Fibroblast of lung (primary cell): ENCODE measurements at regions not wholly inside any gene's neighbourhood (a gene's known extent, or its start where the extent isn't known, plus 50 kb on each side); places are given as distances from the start of the nearest gene placed in this dataset.

Experiments
- DNase-seq, 2 donors: peaks; one replicate each; pipeline versions ENCODE4 v3.0.0 to v3.0.0-alpha.2; 2010; ENCODE audit warnings: low read depth in 2 of 2
- H2AFZ ChIP-seq: 2 replicates; pipeline ENCODE4 v1.5.1; 2012; ENCODE audit warnings: low read length, control low read depth, inconsistent platforms
- H3K27ac ChIP-seq: 2 replicates; pipeline ENCODE4 v1.5.1; 2011; ENCODE audit warnings: low read length, control low read depth; ENCODE audit not compliant: insufficient read depth
- H3K27me3 ChIP-seq: 2 replicates; pipeline ENCODE4 v1.5.1; 2011; ENCODE audit warnings: mild to moderate bottlenecking, low read length; ENCODE audit not compliant: control insufficient read depth, insufficient read depth
- H3K36me3 ChIP-seq: 2 replicates; pipeline ENCODE4 v1.5.1; 2011; ENCODE audit warnings: low read length; ENCODE audit not compliant: control insufficient read depth, insufficient read depth
- H3K4me1 ChIP-seq: 2 replicates; pipeline ENCODE4 v1.5.1; 2011; ENCODE audit warnings: low read length; ENCODE audit not compliant: control insufficient read depth, insufficient read depth; ENCODE audit errors: extremely low read depth
- H3K4me2 ChIP-seq: 2 replicates; pipeline ENCODE4 v1.5.1; 2011; ENCODE audit warnings: low read length, control low read depth; ENCODE audit not compliant: insufficient read depth; ENCODE audit errors: extremely low read depth
- H3K4me3 ChIP-seq, 4 experiments: fragments of 200-600 bp in 1 of 4; sonication (generic) in 1 of 4; replicated peaks in 1 of 4; 2 replicates each; pipeline ENCODE4 v1.5.1; 2011 to 2016; ENCODE audit warnings: low read length in 4 of 4, low read depth in 3 of 4, mild to moderate bottlenecking in 3 of 4, control low read depth in 2 of 4, inconsistent platforms in 1 of 4, mixed read lengths in 1 of 4; ENCODE audit not compliant: insufficient read depth in 1 of 4; ENCODE audit errors: control extremely low read depth in 1 of 4
- H3K79me2 ChIP-seq: 2 replicates; pipeline ENCODE4 v1.5.1; 2012; ENCODE audit warnings: mild to moderate bottlenecking, low read length, inconsistent platforms; ENCODE audit not compliant: control insufficient read depth, insufficient read depth
- H3K9ac ChIP-seq: 2 replicates; pipeline ENCODE4 v1.5.1; 2011; ENCODE audit warnings: mild to moderate bottlenecking, low read length, control low read depth; ENCODE audit not compliant: insufficient read depth
- H3K9me3 ChIP-seq: 2 replicates; pipeline ENCODE4 v1.5.1; 2012; ENCODE audit warnings: low read depth, low read length; ENCODE audit not compliant: control insufficient read depth, insufficient read depth
- H4K20me1 ChIP-seq: 2 replicates; pipeline ENCODE4 v1.5.1; 2011; ENCODE audit warnings: low read length; ENCODE audit not compliant: control insufficient read depth, insufficient read depth; ENCODE audit errors: extremely low read depth
- EZH2 ChIP-seq: IDR thresholded peaks from 2 replicates; pipeline ENCODE4 v1.5.1; 2012; ENCODE audit warnings: low read length, control low read depth, mild to moderate bottlenecking; ENCODE audit errors: missing control alignments
- TF ChIP-seq, protein P1 (sequence below), 2 donors: IDR thresholded peaks in 1 of 2; conservative IDR thresholded peaks in 1 of 2; 1 replicate in 1 of 2; 2 replicates in 1 of 2; pipeline ENCODE4 v1.5.1; 2011 to 2012; ENCODE audit warnings: low read length in 2 of 2, control low read depth in 1 of 2, inconsistent platforms in 1 of 2, low read depth in 1 of 2, mild to moderate bottlenecking in 1 of 2

DNA sequence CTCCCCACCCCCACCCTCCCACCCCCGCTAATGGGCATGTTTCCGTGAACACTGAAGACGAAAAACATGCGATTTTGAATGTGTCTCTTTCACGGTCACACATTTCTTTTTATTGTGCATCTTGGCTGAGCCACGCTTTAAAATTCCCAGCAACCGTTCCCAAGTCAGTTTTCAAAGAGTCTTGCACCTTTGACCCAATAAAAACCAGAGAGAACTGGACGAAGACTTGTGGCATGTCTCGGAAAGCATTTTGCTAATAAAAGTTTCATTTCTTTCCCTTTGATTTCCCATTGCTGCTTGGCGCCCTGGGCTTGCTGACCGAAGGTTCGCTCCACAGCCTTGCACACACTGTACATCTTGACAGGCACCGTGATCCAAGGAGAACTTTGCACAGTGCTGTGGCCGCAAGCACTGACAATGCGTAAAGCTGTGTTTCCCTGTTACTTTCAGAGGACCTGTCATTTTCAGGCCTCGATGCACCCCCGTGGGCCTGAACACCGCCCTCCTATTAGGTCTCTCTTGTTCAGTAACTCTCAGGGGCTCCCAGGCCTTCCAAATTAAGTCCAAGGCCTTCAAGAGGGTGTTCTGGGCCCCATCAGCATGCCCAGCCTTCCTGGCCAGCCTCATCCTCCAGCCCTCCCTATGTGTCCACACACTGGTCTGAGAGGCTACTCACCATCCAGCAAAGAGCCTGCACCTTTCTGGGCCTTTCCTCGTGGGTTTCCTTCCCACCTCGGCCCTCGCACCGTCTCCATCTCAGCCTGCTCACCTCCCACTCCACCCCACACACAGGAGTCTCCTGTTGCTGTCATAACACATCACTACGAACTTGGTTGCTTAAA, 63.4 kb upstream of the DIO3 start:
- Histone ChIP-seq H3K4me3 (no peak overlapping the region), H3K4me2 (no peak overlapping the region), H3K4me1 (no peaks in the 10 kb centered on the region), H3K36me3 (no peaks in the 10 kb centered on the region), H3K27ac (no peak overlapping the region), H3K27me3 (no peaks in the 10 kb centered on the region), H3K9me3 (no peaks in the 10 kb centered on the region), H3K9ac (no peak overlapping the region), H3K79me2 (no peaks in the 10 kb centered on the region), H4K20me1 (no peaks in the 10 kb centered on the region), H2AFZ (no peak overlapping the region)
- no peak for TF ChIP-seq EZH2
- TF ChIP-seq, protein P1, sequence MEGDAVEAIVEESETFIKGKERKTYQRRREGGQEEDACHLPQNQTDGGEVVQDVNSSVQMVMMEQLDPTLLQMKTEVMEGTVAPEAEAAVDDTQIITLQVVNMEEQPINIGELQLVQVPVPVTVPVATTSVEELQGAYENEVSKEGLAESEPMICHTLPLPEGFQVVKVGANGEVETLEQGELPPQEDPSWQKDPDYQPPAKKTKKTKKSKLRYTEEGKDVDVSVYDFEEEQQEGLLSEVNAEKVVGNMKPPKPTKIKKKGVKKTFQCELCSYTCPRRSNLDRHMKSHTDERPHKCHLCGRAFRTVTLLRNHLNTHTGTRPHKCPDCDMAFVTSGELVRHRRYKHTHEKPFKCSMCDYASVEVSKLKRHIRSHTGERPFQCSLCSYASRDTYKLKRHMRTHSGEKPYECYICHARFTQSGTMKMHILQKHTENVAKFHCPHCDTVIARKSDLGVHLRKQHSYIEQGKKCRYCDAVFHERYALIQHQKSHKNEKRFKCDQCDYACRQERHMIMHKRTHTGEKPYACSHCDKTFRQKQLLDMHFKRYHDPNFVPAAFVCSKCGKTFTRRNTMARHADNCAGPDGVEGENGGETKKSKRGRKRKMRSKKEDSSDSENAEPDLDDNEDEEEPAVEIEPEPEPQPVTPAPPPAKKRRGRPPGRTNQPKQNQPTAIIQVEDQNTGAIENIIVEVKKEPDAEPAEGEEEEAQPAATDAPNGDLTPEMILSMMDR (conservative IDR thresholded peaks at IDR 0.05 in 1 of 2, IDR thresholded peaks at IDR 0.05 in 1 of 2; ENCODE audit: low read depth in 1 of 2, low read length in 2 of 2), result no peak
- DNase-seq, result no peak

DNA sequence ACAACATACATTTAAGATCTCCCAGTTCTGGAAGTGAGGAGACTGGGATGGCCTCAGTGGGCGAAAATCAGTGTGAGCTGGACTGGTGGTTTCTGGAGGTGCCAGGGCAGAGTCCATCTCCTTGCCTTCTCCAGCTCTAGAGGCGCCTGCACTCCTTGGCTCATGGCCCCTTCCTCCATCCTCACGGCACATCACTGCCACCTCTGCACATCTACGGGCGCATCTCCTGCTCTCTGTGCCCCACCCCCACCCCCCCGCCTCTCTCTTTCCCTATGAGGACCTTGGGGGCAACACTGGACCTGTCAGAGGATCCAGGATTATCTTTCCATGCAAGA, 62.8 kb upstream of the DIO3 start:
- Histone ChIP-seq H3K79me2 (no peaks in the 10 kb centered on the region), H4K20me1 (no peaks in the 10 kb centered on the region), H3K9me3 (no peaks in the 10 kb centered on the region), H3K27ac (no peak overlapping the region), H3K4me1 (no peaks in the 10 kb centered on the region), H3K36me3 (no peaks in the 10 kb centered on the region), H3K4me3 (no peak overlapping the region), H3K9ac (no peak overlapping the region), H3K27me3 (no peaks in the 10 kb centered on the region), H2AFZ (no peak overlapping the region), H3K4me2 (no peak overlapping the region)
- DNase-seq, result no peak
- TF ChIP-seq EZH2, result no peak
- TF ChIP-seq, protein P1 (conservative IDR thresholded peaks at IDR 0.05 in 1 of 2, IDR thresholded peaks at IDR 0.05 in 1 of 2; ENCODE audit: low read depth in 1 of 2, low read length in 2 of 2), result no peak

- Histone ChIP-seq H3K4me1 (no peaks in the 10 kb centered on the region), H3K27ac (no peak overlapping the region), H3K27me3 (no peaks in the 10 kb centered on the region), H3K79me2 (no peaks in the 10 kb centered on the region), H4K20me1 (no peaks in the 10 kb centered on the region), H2AFZ (no peak overlapping the region), H3K9ac (no peak overlapping the region), H3K9me3 (no peaks in the 10 kb centered on the region), H3K4me2 (no peak overlapping the region), H3K4me3 (no peak overlapping the region), H3K36me3 (no peaks in the 10 kb centered on the region)
- no peak for DNase-seq
- TF ChIP-seq EZH2, result no peak
- TF ChIP-seq, protein P1 (conservative IDR thresholded peaks at IDR 0.05 in 1 of 2, IDR thresholded peaks at IDR 0.05 in 1 of 2; ENCODE audit: low read depth in 1 of 2, low read length in 2 of 2), result no peak
Measured at GRCh38 chr14:101499080-101499479, 62.2 kb upstream of the DIO3 start.
